Suppressor macrophage (primary cell): ENCODE measurements at regions not wholly inside any gene's neighbourhood (a gene's known extent, or its start where the extent isn't known, plus 50 kb on each side); places are given as distances from the start of the nearest gene placed in this dataset.

ENCODE experiments used
- DNase-seq, 4 experiments: peaks; one replicate each; pipeline ENCODE4 v3.0.0-alpha.2; 2020 to 2022

GRCh38 chr2:118696786-118697465 lies 150.5 kb downstream of the EN1 start:
- no peak for DNase-seq

- DNase-seq, result no peak
These were observed 154.1 kb downstream of the EN1 start for GRCh38 chr2:118693287-118693822.

- DNase-seq, result no peak
These were observed 157.6 kb downstream of the EN1 start for GRCh38 chr2:118689874-118690273.

- no peak for DNase-seq
These were observed 158.0 kb downstream of the EN1 start for GRCh38 chr2:118689456-118689855.

GRCh38 chr2:118689033-118689432 lies 158.4 kb downstream of the EN1 start:
- DNase-seq, result no peak

- no peak for DNase-seq
These were observed 159.8 kb downstream of the EN1 start for GRCh38 chr2:118687698-118688097.

- no peak for DNase-seq
These were observed 160.3 kb downstream of the EN1 start for GRCh38 chr2:118687192-118687591.

- no peak for DNase-seq
These were observed 161.1 kb downstream of the EN1 start for GRCh38 chr2:118686346-118686745.

GRCh38 chr2:118683460-118683859 lies 164.0 kb downstream of the EN1 start:
- DNase-seq, result no peak

GRCh38 chr2:118678985-118679384 lies 168.5 kb downstream of the EN1 start:
- DNase-seq, result no peak

- no peak for DNase-seq
These were observed 169.9 kb downstream of the EN1 start for GRCh38 chr2:118677546-118677945.

GRCh38 chr2:118675531-118675930 lies 171.9 kb downstream of the EN1 start:
- no peak for DNase-seq

GRCh38 chr2:118672571-118673158 lies 174.8 kb downstream of the EN1 start:
- no peak for DNase-seq

- no peak for DNase-seq
These were observed 175.6 kb downstream of the EN1 start for GRCh38 chr2:118671701-118672454.

- no peak for DNase-seq
These were observed 176.6 kb downstream of the EN1 start for GRCh38 chr2:118670838-118671237.

GRCh38 chr2:118670276-118670675 lies 177.2 kb downstream of the EN1 start:
- DNase-seq, result no peak

GRCh38 chr2:118669654-118670053 lies 177.8 kb downstream of the EN1 start:
- no peak for DNase-seq

GRCh38 chr2:118668431-118669424 lies 178.7 kb downstream of the EN1 start:
- DNase-seq, result no peak

- DNase-seq, result no peak
These were observed 179.5 kb downstream of the EN1 start for GRCh38 chr2:118667964-118668363.

- DNase-seq, result no peak
These were observed 180.1 kb downstream of the EN1 start for GRCh38 chr2:118667348-118667747.

- no peak for DNase-seq
These were observed 181.5 kb downstream of the EN1 start for GRCh38 chr2:118665784-118666529.

- DNase-seq, result no peak
These were observed 186.3 kb downstream of the EN1 start for GRCh38 chr2:118661179-118661578.
